ENCODE measurements at regions not wholly inside any gene's neighbourhood (a gene's known extent, or its start where the extent isn't known, plus 50 kb on each side); places are given as distances from the start of the nearest gene placed in this dataset.
"Not testable (repeated sequence)": the region's sequence is repeated elsewhere in the genome, so short reads cannot be mapped to it uniquely, and the experiment has no call there.

GRCh38 chr15:87549296-87549695 lies 707.2 kb downstream of the NTRK3 start:
- Histone ChIP-seq H3K9me3 (ENCODE audit: control insufficient read depth, insufficient read depth, low read depth, low read length) (no peaks in the 10 kb centered on the region), H3K27me3 (ENCODE audit: control insufficient read depth, insufficient read depth, low read length) (no peaks in the 10 kb centered on the region), H3K36me3 (ENCODE audit: control insufficient read depth, insufficient read depth, low read length) (no peaks in the 10 kb centered on the region), H3K4me3 (ENCODE audit: low read depth in 2 of 2, low read length in 2 of 2) (no peak overlapping the region), H3K4me1 (ENCODE audit: control insufficient read depth, insufficient read depth, low read length) (no peaks in the 10 kb centered on the region), H3K27ac (ENCODE audit: low read length) (no peak overlapping the region)
- DNase-seq (ENCODE audit: low read depth, low spot score) = no peak
- ChIA-PET CTCF (no interaction called here), POLR2A (no interaction called here)
- intact Hi-C loops (cut with micrococcal nuclease; ENCODE audit: unreplicated experiment) (no loop called here), in situ Hi-C loops (cut with HindIII; ENCODE audit: low pct_unique_long_range_greater_than_20kb, low sequenced_read_pairs) (no loop called here)
- BruUV-seq (replicated peaks) = no TSS peak
- TF ChIP-seq CTCF (IDR thresholded peaks at IDR 0.05) = no peak
- TF ChIP-seq POLR2AphosphoS5 (IDR thresholded peaks at IDR 0.05; ENCODE audit: low read depth, low read length) = no peak
- no peak for TF ChIP-seq TCF7L2 (IDR thresholded peaks at IDR 0.05; ENCODE audit: low read depth, low read length)
- TF ChIP-seq SIN3A (IDR thresholded peaks at IDR 0.05; ENCODE audit: borderline replicate concordance, insufficient read depth, low read depth, low read length) = no peak
- no peak for TF ChIP-seq REST (IDR thresholded peaks at IDR 0.05; ENCODE audit: insufficient read depth in 1 of 2, low read depth in 2 of 2, low read length in 1 of 2)
- ATAC-seq = no peak

- intact Hi-C loops (cut with micrococcal nuclease; ENCODE audit: unreplicated experiment); ATAC-seq; DNase-seq (ENCODE audit: low read depth, low spot score); POLR2A ChIA-PET; CTCF ChIA-PET; H3K4me1 ChIP-seq (ENCODE audit: control insufficient read depth, insufficient read depth, low read length); H3K27me3 ChIP-seq (ENCODE audit: control insufficient read depth, insufficient read depth, low read length); BruUV-seq (replicated peaks); in situ Hi-C loops (cut with HindIII; ENCODE audit: low pct_unique_long_range_greater_than_20kb, low sequenced_read_pairs); H3K9me3 ChIP-seq (ENCODE audit: control insufficient read depth, insufficient read depth, low read depth, low read length); H3K4me3 ChIP-seq (ENCODE audit: low read depth in 2 of 2, low read length in 2 of 2); H3K36me3 ChIP-seq (ENCODE audit: control insufficient read depth, insufficient read depth, low read length); H3K27ac ChIP-seq (ENCODE audit: low read length): not testable (repeated sequence)
Measured at GRCh38 chr15:87548590-87548989, 707.9 kb downstream of the NTRK3 start.

- no peaks in the 10 kb centered on the region for H3K9me3 ChIP-seq (ENCODE audit: control insufficient read depth, insufficient read depth, low read depth, low read length)
- no peak for TF ChIP-seq POLR2AphosphoS5 (IDR thresholded peaks at IDR 0.05; ENCODE audit: low read depth, low read length)
- no peak for TF ChIP-seq REST (IDR thresholded peaks at IDR 0.05; ENCODE audit: insufficient read depth in 1 of 2, low read depth in 2 of 2, low read length in 1 of 2)
- TF ChIP-seq TCF7L2 (IDR thresholded peaks at IDR 0.05; ENCODE audit: low read depth, low read length) = no peak
- no peak for TF ChIP-seq CTCF (IDR thresholded peaks at IDR 0.05)
- POLR2A ChIA-PET = no interaction called here
- no TSS peak for BruUV-seq (replicated peaks)
- no peaks in the 10 kb centered on the region for H3K4me1 ChIP-seq (ENCODE audit: control insufficient read depth, insufficient read depth, low read length)
- H3K27me3 ChIP-seq (ENCODE audit: control insufficient read depth, insufficient read depth, low read length) = no peaks in the 10 kb centered on the region
- intact Hi-C loops (cut with micrococcal nuclease; ENCODE audit: unreplicated experiment) = no loop called here
- no peak for DNase-seq (ENCODE audit: low read depth, low spot score)
- H3K4me3 ChIP-seq (ENCODE audit: low read depth in 2 of 2, low read length in 2 of 2) = no peak overlapping the region
- no peaks in the 10 kb centered on the region for H3K36me3 ChIP-seq (ENCODE audit: control insufficient read depth, insufficient read depth, low read length)
- no peak overlapping the region for H3K27ac ChIP-seq (ENCODE audit: low read length)
- no peak for ATAC-seq
- in situ Hi-C loops (cut with HindIII; ENCODE audit: low pct_unique_long_range_greater_than_20kb, low sequenced_read_pairs) = no loop called here
- CTCF ChIA-PET = interaction anchor here (0.6 kb wide), 1 partner anchor 942 kb away, joined by 3 read pairs; no protein-coding TSS in a partner anchor
Measured at GRCh38 chr15:87547470-87548181, 708.9 kb downstream of the NTRK3 start.
